ENCODE measurements at regions not wholly inside any gene's neighbourhood (a gene's known extent, or its start where the extent isn't known, plus 50 kb on each side); places are given as distances from the start of the nearest gene placed in this dataset.

DNA sequence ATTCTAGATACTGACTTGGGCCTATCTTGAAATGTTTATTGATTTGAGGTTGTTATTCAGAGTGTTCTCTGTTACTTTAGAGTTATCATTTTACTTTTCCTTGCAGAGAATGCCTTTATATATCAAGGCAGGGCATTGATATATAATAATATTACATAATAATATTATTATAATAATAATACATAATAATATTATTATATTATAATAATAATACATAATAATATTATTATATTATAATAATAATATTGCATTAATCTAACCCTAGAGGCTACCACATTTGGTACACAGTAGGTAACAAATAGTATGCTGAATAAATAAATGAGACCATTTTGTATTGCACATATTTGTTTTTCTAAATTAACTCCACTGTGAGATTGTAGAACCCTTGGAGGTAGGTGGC lies 216.3 kb downstream of the EFHB start:
- no peaks in the 10 kb centered on the region for H3K4me1 ChIP-seq (ENCODE audit: insufficient read depth, low read length)
- H3K4me3 ChIP-seq (ENCODE audit: low read length in 2 of 2): no peak overlapping the region
- CTCF ChIA-PET (ENCODE audit: partially characterized antibody): no interaction called here
- H3K36me3 Mint-ChIP-seq: no peaks in the 10 kb centered on the region
- DNase-seq: no peak
- intact Hi-C loops (cut with micrococcal nuclease): no loop called here
- H3K9me3 Mint-ChIP-seq: peaks cover 0 to 2% (median 0%) of the 10 kb centered on the region in 8 donors
- H3K4me3 Mint-ChIP-seq: no peak overlapping the region
- H3K36me3 ChIP-seq (ENCODE audit: insufficient read depth, low read length): no peaks in the 10 kb centered on the region
- H3K27me3 ChIP-seq (ENCODE audit: insufficient read depth, low read length): no peaks in the 10 kb centered on the region
- no peaks in the 10 kb centered on the region for H3K27me3 Mint-ChIP-seq
- POLR2A ChIA-PET (ENCODE audit: partially characterized antibody): no interaction called here
- H3K27ac Mint-ChIP-seq: no peak overlapping the region
- H3K9me3 ChIP-seq (ENCODE audit: control insufficient read depth in 1 of 2, low read length in 2 of 2): no peaks in the 10 kb centered on the region
- no peaks in the 10 kb centered on the region for H3K4me1 Mint-ChIP-seq
- H3K27ac ChIP-seq (ENCODE audit: low read depth, low read length): no peak overlapping the region

DNA sequence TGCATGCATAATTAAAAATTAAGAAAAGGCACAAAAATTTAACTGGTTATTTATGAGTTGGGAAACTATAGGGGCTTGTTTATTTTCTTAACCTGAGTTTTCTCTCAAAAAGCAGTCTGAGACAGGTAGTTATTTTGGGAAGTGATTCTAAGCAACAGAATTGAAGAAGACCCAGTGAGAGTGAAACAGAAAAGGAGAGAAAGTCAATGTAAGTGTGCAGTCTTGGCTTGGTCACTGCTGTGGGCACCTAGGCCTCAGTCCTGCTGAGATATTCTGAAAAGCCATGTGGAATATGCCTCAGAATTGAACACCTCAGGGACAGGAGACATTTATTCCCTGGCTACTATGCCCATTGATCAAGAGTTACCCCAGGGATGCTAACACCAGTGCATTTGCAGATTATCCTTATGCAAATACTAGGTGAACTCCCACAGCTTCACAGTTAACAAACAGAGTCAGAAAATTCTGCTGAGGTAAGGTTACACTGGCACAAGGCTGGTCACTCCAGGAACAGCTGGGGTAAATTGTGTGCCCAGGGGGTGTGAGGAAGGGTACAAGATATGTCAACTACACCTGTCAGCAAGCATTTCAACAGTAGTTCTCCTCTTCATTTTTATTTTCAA lies 222.7 kb downstream of the EFHB start:
- intact Hi-C loops (cut with micrococcal nuclease): no loop called here
- Mint-ChIP-seq H3K4me1 (no peaks in the 10 kb centered on the region), H3K9me3 (no peaks in the 10 kb centered on the region), H3K36me3 (no peaks in the 10 kb centered on the region), H3K27ac (no peak overlapping the region), H3K4me3 (no peak overlapping the region), H3K27me3 (no peaks in the 10 kb centered on the region)
- POLR2A ChIA-PET (ENCODE audit: partially characterized antibody): no interaction called here
- Histone ChIP-seq H3K4me1 (ENCODE audit: insufficient read depth, low read length) (no peaks in the 10 kb centered on the region), H3K9me3 (ENCODE audit: control insufficient read depth in 1 of 2, low read length in 2 of 2) (no peaks in the 10 kb centered on the region), H3K27me3 (ENCODE audit: insufficient read depth, low read length) (no peaks in the 10 kb centered on the region), H3K36me3 (ENCODE audit: insufficient read depth, low read length) (no peaks in the 10 kb centered on the region), H3K27ac (ENCODE audit: low read depth, low read length) (no peak overlapping the region), H3K4me3 (ENCODE audit: low read length in 2 of 2) (no peak overlapping the region)
- DNase-seq: no peak
- CTCF ChIA-PET (ENCODE audit: partially characterized antibody): no interaction called here

DNA sequence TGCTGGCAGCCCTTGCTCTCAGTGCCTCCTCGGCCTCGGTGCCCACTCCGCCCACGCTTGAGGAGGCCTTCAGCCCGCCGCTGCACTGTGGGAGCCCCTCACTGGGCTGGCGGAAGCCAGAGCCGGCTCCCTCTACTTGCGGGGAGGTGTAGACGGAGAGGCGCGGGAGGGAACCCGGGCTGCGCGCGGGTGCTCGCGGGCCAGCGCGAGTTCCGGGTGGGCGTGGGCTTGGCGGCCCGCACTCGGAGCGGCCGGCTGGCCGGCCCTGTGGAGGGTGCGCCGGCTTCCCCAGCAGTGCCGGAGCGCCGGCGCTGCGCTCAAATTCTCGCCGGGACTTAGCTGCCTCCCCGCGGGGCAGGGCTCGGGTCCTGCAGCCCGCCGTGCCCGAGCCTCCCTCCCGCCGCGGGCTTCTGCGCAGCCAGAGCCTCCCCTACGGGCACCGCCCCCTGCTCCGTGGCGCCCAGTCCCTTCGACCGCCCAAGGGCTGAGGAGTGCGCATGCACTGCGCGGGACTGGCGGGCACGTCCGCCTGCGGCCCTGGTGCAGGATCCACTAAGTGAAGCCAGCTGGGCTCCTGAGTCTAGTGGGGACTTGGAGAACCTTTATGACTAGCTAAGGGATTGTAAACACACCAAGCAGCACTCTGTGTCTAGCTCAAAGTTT lies 231.5 kb downstream of the EFHB start:
- no peaks in the 10 kb centered on the region for H3K27me3 ChIP-seq (ENCODE audit: insufficient read depth, low read length)
- H3K9me3 ChIP-seq (ENCODE audit: control insufficient read depth in 1 of 2, low read length in 2 of 2): no peaks in the 10 kb centered on the region
- POLR2A ChIA-PET (ENCODE audit: partially characterized antibody): no interaction called here
- Mint-ChIP-seq H3K27me3 (no peaks in the 10 kb centered on the region), H3K4me1 (no peaks in the 10 kb centered on the region), H3K9me3 (peaks cover 0 to 2% (median 0%) of the 10 kb centered on the region in 8 donors), H3K36me3 (no peaks in the 10 kb centered on the region), H3K27ac (no peak overlapping the region), H3K4me3 (peak overlapping the region in 1 of 8 donors; percentile 62)
- intact Hi-C loops (cut with micrococcal nuclease): no loop called here
- DNase-seq: no peak
- H3K36me3 ChIP-seq (ENCODE audit: insufficient read depth, low read length): no peaks in the 10 kb centered on the region
- no peak overlapping the region for H3K4me3 ChIP-seq (ENCODE audit: low read length in 2 of 2)
- no peak overlapping the region for H3K27ac ChIP-seq (ENCODE audit: low read depth, low read length)
- CTCF ChIA-PET (ENCODE audit: partially characterized antibody): no interaction called here
- no peaks in the 10 kb centered on the region for H3K4me1 ChIP-seq (ENCODE audit: insufficient read depth, low read length)

DNA sequence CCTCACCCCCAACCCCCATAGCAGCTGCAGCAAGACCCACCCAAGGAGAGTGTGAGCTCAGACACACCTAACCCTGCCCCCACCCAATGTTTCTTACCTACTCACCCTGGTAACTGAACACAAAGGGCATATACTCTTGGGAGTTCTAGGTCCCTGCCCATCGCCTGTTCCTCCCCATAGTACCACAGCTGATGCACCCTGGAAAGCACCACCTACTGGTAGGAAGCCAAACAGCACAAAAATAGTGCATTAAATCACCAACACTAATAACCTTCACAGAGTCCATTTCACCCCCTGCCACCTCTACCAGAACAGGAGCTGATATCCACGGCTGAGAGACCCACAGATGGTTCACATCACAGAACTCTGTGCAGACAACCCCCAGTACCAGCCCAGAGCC lies 245.2 kb downstream of the EFHB start:
- Mint-ChIP-seq H3K27me3 (no peaks in the 10 kb centered on the region), H3K27ac (no peak overlapping the region), H3K4me3 (no peak overlapping the region), H3K4me1 (no peaks in the 10 kb centered on the region), H3K9me3 (peaks cover 10 to 52% (median 31%) of the 10 kb centered on the region in 8 donors), H3K36me3 (no peaks in the 10 kb centered on the region)
- Histone ChIP-seq H3K27me3 (ENCODE audit: insufficient read depth, low read length) (no peaks in the 10 kb centered on the region), H3K9me3 (ENCODE audit: control insufficient read depth in 1 of 2, low read length in 2 of 2) (peaks cover 0 to 3% of the 10 kb centered on the region in 2 donors), H3K4me1 (ENCODE audit: insufficient read depth, low read length) (no peaks in the 10 kb centered on the region), H3K4me3 (ENCODE audit: low read length in 2 of 2) (no peak overlapping the region), H3K36me3 (ENCODE audit: insufficient read depth, low read length) (no peaks in the 10 kb centered on the region), H3K27ac (ENCODE audit: low read depth, low read length) (no peak overlapping the region)
- no peak for DNase-seq
- intact Hi-C loops (cut with micrococcal nuclease): no loop called here
- ChIA-PET POLR2A (ENCODE audit: partially characterized antibody) (no interaction called here), CTCF (ENCODE audit: partially characterized antibody) (no interaction called here)

DNA sequence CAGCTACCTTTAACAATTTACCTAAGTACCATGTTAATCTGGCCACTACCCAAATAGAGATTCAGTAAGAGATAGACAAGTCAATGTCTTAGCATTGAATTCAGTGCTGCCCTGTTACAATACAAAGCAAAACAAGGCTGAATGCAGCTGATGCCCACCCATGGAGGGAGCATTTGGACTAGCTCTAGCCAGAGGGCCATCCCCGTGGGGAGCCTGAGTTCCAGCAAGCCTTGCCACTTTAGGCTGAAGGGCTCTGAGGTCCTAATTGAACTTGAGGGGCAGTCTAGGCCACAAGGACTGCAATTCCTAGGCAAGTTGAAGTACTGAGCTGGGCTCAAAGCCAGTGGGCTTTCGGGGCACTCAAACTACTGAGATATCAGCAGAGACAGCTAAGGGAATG lies 265.9 kb downstream of the EFHB start:
- no peak for DNase-seq
- intact Hi-C loops (cut with micrococcal nuclease): no loop called here
- H3K27ac ChIP-seq (ENCODE audit: low read depth, low read length): no peak overlapping the region
- POLR2A ChIA-PET (ENCODE audit: partially characterized antibody): no interaction called here
- H3K27me3 ChIP-seq (ENCODE audit: insufficient read depth, low read length): no peaks in the 10 kb centered on the region
- no peaks in the 10 kb centered on the region for H3K4me1 Mint-ChIP-seq
- no peaks in the 10 kb centered on the region for H3K36me3 ChIP-seq (ENCODE audit: insufficient read depth, low read length)
- H3K4me3 ChIP-seq (ENCODE audit: low read length in 2 of 2): no peak overlapping the region
- H3K27ac Mint-ChIP-seq: no peak overlapping the region
- no peaks in the 10 kb centered on the region for H3K27me3 Mint-ChIP-seq
- no peaks in the 10 kb centered on the region for H3K4me1 ChIP-seq (ENCODE audit: insufficient read depth, low read length)
- no peaks in the 10 kb centered on the region for H3K9me3 ChIP-seq (ENCODE audit: control insufficient read depth in 1 of 2, low read length in 2 of 2)
- CTCF ChIA-PET (ENCODE audit: partially characterized antibody): no interaction called here
- no peak overlapping the region for H3K4me3 Mint-ChIP-seq
- H3K36me3 Mint-ChIP-seq: no peaks in the 10 kb centered on the region
- H3K9me3 Mint-ChIP-seq: peaks cover 0 to 3% (median 0%) of the 10 kb centered on the region in 8 donors

DNA sequence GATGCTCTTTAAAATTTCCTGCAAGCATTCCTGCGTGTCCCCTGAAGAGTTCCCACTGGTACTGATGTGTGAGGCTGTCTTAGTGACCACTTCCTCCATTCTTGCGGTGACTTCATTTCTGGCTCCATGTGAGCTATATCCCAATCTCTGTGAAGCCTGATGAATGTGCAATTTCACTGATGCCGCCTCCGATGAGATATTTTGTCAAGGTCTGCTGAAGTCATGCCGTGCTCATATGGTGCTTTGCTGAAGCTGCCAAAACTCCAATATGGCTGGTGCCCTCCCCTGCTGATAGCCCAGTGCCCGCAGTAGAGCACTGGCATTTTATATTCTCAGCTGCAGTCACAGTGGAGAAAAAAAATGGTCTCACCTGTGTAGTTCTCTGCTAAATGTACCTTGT lies 271.5 kb downstream of the EFHB start:
- no peak overlapping the region for H3K4me3 ChIP-seq (ENCODE audit: low read length in 2 of 2)
- no peaks in the 10 kb centered on the region for H3K27me3 ChIP-seq (ENCODE audit: insufficient read depth, low read length)
- Mint-ChIP-seq H3K27ac (peak overlapping the region in 1 of 7 donors; percentile 19), H3K27me3 (no peaks in the 10 kb centered on the region), H3K9me3 (peaks cover 0 to 15% (median 3%) of the 10 kb centered on the region in 8 donors), H3K36me3 (no peaks in the 10 kb centered on the region), H3K4me3 (no peak overlapping the region), H3K4me1 (no peaks in the 10 kb centered on the region)
- ChIA-PET POLR2A (ENCODE audit: partially characterized antibody) (no interaction called here), CTCF (ENCODE audit: partially characterized antibody) (no interaction called here)
- no peak overlapping the region for H3K27ac ChIP-seq (ENCODE audit: low read depth, low read length)
- intact Hi-C loops (cut with micrococcal nuclease): no loop called here
- DNase-seq: no peak
- no peaks in the 10 kb centered on the region for H3K36me3 ChIP-seq (ENCODE audit: insufficient read depth, low read length)
- no peaks in the 10 kb centered on the region for H3K9me3 ChIP-seq (ENCODE audit: control insufficient read depth in 1 of 2, low read length in 2 of 2)
- no peaks in the 10 kb centered on the region for H3K4me1 ChIP-seq (ENCODE audit: insufficient read depth, low read length)

DNA sequence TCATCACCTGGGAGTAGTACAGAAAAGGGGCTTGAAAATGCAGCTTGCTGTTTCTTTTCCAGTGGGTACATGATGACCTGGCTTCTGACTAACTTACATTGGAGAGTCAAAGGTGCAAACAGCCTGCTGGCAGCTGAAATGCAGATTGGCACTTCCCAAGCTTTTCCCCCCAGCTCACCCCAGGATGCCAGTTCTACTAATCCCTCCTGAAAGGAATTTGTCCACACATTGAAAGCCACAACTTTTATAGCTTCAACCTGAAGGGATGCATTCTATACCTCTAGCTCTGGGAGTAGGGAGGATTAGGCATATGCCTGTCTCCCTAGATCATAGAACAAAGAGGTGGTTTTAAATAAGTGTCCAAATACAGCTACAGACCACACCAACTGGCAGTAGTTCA lies 281.7 kb downstream of the EFHB start:
- Mint-ChIP-seq H3K4me1 (no peaks in the 10 kb centered on the region), H3K9me3 (peaks cover 0 to 51% (median 28%) of the 10 kb centered on the region in 8 donors), H3K36me3 (no peaks in the 10 kb centered on the region), H3K27ac (no peak overlapping the region), H3K4me3 (no peak overlapping the region), H3K27me3 (no peaks in the 10 kb centered on the region)
- ChIA-PET CTCF (ENCODE audit: partially characterized antibody) (no interaction called here), POLR2A (ENCODE audit: partially characterized antibody) (no interaction called here)
- H3K4me1 ChIP-seq (ENCODE audit: insufficient read depth, low read length): no peaks in the 10 kb centered on the region
- H3K27ac ChIP-seq (ENCODE audit: low read depth, low read length): no peak overlapping the region
- no peak for DNase-seq
- no peak overlapping the region for H3K4me3 ChIP-seq (ENCODE audit: low read length in 2 of 2)
- no peaks in the 10 kb centered on the region for H3K36me3 ChIP-seq (ENCODE audit: insufficient read depth, low read length)
- H3K9me3 ChIP-seq (ENCODE audit: control insufficient read depth in 1 of 2, low read length in 2 of 2): no peaks in the 10 kb centered on the region
- intact Hi-C loops (cut with micrococcal nuclease): no loop called here
- H3K27me3 ChIP-seq (ENCODE audit: insufficient read depth, low read length): no peaks in the 10 kb centered on the region

Measured in CD4-positive, alpha-beta memory T cell (primary cell).